GM19099 (cell line): ENCODE measurements at regions not wholly inside any gene's neighbourhood (a gene's known extent, or its start where the extent isn't known, plus 50 kb on each side); places are given as distances from the start of the nearest gene placed in this dataset.

Experiments
- POLR2A ChIP-seq: IDR thresholded peaks from 3 replicates; pipeline ENCODE4 v1.6.1; 2011; ENCODE audit warnings: low read depth; ENCODE audit not compliant: insufficient read length; ENCODE audit errors: extremely low read depth

- no peak for TF ChIP-seq POLR2A
Measured at GRCh38 chr5:67720162-67720772, 495.3 kb upstream of the PIK3R1 start.

GRCh38 chr5:67702008-67702407 lies 505.4 kb upstream of the CD180 start:
- TF ChIP-seq POLR2A: no peak

DNA sequence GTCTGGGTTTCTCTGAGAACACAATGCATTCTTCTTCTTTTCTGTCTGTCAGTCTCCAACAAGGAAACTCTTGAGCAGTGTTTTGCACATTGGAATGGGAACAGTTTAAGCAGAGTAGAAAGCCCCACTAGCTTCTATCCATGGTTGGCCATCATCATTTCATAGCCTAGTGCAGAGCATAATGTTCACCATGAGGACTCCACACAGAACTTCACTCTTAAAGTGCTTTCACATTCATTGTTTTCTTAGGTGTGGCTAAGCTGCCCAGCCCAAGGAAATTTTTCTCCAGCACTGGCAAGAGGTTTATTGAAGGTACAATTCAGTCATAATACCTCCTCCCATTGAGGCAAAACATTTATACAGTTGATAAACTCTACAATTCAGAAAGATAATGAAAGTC lies 503.0 kb upstream of the CD180 start:
- no peak for TF ChIP-seq POLR2A

- no peak for TF ChIP-seq POLR2A
Measured at GRCh38 chr5:67696446-67696845, 499.8 kb upstream of the CD180 start.

DNA sequence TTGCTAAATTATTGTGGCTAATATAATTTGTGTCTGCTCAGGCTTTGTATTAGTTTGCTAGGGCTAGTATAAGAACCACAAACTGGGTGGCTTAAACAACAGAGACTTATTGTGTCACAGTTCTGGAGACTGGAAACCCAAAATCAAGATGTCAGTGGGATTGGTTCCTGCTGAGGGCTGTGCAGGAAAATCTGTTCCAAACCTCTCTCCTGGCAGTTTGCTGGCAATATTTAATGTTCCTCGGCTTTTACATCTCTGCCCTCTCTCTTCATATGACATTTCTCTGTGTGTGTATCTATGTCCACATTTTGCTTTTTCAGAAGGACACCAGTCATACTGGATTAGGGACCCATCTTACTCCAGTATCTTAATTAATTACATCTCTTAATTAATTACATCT lies 498.8 kb upstream of the CD180 start:
- TF ChIP-seq POLR2A: no peak

DNA sequence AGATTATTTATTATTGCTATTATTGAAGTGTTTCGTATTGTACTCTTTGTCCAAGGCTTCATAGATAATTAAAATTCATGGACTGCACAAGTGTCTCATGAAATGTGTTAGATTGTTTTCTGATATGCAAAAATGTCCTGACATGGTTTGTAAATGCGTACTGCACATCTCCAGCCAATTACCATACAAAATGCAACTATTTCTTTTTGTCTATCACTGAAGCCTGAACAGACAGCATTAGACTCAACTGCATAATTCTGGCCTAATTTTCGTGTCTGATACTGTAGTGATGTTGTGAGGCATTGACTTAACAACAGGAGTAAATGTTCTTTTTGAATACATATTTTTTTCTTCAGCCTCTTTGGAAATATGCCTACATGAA lies 498.2 kb upstream of the CD180 start:
- no peak for TF ChIP-seq POLR2A

- TF ChIP-seq POLR2A: no peak
Measured at GRCh38 chr5:67693956-67694809, 497.6 kb upstream of the CD180 start.

GRCh38 chr5:67686746-67687145 lies 490.1 kb upstream of the CD180 start:
- no peak for TF ChIP-seq POLR2A

- TF ChIP-seq POLR2A: no peak
Measured at GRCh38 chr5:67681703-67682102, 485.1 kb upstream of the CD180 start.

DNA sequence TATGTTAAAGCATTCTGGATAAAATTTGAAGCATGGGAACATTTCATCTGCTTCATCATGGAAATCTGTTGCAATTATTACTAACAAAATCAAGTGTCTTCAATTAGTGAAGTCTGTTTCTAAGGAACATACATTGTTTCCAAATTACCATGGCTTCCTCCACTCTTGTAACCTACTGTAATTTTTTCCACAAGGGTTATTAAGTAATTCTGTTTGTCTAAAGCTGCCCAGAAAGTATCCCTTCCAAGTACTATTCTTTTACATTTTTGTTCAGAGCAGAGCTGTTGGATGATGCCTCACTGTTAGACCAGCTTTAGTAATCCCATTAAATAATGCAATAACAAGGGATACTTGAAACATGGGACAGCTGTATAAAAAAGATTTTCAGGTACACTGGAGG lies 483.5 kb upstream of the CD180 start:
- no peak for TF ChIP-seq POLR2A

DNA sequence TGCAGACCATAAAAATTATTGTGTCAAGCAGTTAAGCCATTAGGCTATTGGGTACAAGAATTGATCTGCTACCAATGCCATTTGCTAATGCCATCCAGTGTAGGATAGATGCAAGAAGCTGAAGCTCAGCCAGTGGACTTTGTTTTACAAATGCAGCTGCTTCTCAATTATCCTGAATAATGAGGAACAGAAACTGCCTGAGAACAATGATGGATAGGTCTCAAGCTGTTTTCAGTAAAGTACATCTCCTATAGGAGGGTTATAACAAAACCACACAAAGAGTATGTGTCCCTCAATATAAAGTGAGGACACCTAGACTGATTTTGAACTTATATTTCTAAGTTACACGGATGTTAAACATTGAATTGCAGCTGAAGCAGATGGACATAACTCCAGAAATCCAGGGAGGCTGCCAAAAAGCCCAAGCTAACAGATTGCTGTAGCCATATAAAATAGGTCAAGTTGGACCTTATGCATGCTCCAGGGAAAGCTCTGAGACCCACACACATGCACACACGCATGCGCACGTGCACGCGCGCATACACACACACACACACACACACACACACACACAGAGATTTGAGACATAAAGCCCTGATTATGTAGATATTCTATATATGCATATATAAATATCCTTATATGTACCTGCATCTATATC lies 482.7 kb upstream of the CD180 start:
- no peak for TF ChIP-seq POLR2A

DNA sequence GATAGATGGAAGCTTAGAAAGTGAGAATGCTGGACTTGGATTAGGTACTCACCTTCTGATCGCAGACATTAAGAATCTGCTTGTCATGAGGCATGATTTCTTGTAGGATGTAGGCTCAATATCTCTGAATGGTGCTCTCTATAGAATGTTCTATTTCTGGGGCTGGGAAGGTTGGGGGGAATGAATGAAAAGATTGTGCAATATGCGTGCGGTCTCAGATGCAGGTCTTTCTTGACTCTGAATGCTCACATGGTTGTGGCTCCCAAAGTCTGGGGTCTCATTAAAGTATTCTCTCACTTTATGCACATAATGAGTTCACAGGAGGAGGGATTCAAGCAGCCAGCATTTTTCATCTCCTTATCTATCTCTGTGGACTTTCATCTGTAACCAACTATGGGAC lies 482.0 kb upstream of the CD180 start:
- TF ChIP-seq POLR2A: no peak

DNA sequence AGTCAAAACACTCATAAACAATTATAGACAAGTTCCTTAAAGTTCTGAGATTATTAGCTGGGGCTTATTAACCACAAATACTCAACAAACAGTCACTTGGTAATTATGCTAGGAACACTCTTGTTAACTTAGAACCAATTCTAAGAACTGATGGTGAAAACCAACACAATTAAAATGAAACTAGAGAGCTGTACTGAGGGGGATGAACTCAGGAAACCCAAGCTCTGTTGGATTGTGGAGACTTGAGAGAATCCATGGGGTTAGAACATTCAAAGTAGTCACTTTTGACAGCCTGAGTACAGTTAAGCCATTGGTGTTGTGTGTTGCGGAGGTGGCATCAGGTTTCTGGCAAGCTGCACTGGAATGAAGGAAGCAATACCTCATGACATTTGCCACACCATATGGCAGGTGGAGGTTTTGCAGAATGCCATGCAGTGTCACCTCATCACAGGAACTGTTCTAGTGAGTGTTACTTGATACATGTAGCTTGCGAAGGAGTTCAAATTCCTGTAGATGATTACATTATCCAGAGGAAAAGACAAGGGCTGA lies 480.9 kb upstream of the CD180 start:
- TF ChIP-seq POLR2A: no peak

GRCh38 chr5:67676863-67677262 lies 480.3 kb upstream of the CD180 start:
- no peak for TF ChIP-seq POLR2A

DNA sequence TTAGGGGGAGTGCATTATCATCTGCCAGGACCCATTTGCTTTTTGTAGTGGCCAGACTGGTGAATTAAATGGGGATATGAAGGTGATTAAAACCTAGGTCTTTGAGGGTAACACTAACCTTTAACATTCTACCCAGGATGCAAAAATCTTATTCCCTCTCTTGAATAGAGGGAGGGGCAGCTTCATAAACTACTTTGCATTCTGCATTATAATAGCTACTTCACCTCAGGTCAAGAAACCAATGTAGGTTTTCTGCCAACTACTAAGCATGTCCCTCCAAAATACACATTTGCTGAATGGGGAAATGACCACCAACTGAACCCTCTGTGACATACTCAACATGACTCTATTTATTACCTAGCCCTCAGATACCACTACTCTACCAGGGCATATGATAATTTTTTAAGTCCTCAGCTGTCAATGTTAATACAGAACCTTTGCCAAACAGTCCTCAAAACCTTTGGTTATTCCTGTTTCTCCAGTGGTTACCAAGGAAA lies 477.6 kb upstream of the CD180 start:
- no peak for TF ChIP-seq POLR2A
